ENCODE measurements at regions not wholly inside any gene's neighbourhood (a gene's known extent, or its start where the extent isn't known, plus 50 kb on each side); places are given as distances from the start of the nearest gene placed in this dataset.
"Not testable (repeated sequence)": the region's sequence is repeated elsewhere in the genome, so short reads cannot be mapped to it uniquely, and the experiment has no call there.

DNA sequence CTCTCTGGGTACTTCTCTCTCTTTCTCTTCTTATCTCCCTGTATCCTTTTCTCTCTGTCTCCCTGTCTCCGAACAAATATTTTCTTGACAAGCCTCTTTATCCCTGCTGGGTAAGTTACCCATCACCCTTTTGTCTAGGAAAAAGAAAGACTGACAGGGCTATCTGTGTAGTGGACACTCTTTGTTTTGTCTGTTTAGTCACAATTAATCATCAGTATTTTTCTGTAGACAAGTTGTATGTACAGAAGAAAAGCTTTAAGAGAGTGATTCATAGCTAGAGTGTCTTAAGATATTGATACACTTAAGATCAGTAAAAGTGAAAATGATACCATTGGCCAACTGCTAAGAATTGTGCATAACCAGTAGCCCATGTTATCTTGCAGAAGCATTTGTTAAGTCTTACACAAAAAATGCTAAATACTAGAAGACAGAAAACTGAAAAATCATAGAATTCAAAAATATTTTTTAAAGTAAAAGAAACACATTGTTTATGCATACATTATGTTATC is 1043.8 kb upstream of the EDIL3 start:
- no peak for DNase-seq

DNA sequence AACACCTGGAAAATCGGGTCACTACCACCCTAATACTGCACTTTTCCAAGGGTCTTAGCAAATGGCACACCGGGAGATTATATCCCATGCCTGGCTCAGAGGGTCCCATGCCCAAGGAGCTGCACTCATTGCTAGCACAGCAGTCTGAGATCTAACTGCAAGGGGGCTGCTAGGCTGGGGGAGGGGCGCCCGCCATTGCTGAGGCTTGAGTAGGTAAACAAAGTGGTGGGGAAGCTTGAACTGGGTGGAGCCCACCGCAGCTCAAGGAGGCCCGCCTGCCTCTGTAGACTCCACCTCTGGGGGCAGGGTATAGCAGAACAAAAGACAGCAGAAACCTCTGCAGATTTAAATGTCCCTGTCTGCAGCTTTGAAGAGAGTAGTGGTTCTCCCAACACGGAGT is 1047.0 kb upstream of the EDIL3 start:
- not testable (repeated sequence) for DNase-seq

DNA sequence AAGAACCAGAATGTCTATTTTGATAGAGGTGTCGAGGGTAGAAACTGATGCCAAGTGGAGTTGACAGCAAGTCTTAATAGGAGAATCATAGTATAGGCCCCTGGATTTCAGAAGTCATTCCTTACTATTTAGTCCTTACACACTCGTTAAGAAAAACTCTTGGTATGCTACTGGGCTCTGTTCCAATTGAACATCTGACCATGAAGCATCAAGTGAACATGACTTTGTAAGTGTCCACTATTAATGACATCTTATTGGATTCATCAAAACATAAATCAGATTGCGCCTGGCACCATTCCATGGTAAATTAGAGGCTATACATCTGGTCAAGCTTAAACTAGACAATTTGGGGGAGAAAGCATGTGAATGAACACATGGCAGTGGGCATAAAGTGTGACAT is 1056.5 kb upstream of the EDIL3 start:
- DNase-seq, result no peak

DNA sequence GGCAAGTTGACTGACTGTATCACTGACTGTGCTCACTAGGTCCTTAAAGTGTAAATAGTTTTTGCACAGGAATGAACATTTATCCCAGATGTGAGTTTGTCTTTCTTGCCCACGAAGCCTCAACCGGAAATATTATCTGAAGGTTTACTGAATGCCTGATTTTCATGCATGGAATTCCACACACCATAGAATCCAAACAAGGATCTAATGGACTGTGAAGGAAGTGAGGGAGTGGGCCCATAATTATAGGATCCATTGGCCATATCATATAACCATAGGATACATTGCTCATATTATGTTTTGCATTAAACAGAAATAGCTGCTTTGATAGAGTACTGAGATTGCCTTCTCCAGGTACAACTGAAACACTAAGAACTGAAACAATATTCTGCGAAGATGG is 1057.2 kb upstream of the EDIL3 start:
- DNase-seq, result no peak

DNA sequence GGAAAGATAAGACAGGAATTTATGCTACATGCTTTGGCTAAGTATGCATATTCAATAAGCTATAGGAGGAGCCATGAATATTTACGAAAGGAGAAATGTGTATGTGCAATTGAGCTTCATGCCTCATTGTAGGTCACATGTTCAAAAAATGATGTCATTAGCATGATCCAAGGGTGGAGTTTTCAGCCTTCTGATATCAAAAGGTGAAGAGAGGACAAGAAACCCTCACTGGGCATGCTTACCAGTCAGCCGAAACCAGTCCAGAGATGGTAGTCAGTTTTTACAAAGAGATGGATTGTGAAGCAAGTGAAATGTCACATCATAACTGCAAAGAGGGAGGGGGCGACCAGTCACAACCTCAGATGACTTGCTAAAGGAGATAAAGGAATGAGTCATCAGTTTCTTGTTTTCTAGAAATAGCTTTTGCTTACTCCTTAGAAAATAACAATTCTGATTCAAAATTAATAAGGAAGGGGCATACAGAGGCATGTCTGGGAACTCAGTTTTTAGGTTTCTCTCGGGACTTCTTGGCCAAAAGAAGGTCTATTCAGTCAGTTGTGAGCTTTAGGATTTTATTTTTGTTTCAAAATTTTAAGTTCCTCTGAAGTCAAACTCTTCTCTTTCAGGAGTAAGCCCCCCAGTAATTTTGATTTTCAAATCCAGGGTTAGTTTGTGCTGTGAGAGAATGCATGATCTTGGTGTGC is 1067.8 kb upstream of the EDIL3 start:
- no peak for DNase-seq

DNA sequence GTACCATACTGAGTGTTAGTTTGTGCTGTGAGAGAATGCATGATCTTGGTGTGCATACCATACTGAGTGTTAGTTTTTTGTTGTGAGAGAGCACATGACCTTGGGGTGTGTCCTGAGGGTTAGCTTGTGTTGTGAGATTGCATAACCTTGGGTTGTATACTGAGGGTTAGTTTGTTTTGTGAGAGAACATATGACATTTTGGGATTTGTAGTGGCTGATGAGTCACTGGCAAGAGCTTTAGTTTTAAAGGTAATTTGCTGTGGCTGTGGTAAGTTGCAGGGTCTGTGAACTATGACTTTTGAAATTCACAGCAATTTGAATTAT is 1068.3 kb upstream of the EDIL3 start:
- DNase-seq, result no peak

DNA sequence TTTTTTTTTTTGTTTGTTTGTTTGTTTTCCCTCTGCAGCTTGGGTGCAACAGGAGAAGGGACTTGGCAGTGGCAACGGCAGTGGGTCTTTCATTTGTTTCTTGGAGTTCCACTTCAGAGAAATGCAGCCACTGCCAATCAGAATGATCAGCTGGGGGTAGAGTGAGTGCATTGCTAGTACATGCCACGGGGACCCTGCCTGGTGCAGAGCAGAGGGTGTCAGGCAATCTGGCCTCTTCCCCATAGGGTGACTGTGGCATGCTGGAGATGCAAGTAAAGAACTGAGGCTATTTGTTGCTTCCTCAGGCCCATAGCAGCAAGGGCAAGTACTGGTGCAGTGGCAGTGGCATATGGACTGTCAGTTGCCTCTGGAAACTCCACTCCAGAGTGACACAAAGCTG is 1073.6 kb upstream of the EDIL3 start:
- DNase-seq, result no peak

DNA sequence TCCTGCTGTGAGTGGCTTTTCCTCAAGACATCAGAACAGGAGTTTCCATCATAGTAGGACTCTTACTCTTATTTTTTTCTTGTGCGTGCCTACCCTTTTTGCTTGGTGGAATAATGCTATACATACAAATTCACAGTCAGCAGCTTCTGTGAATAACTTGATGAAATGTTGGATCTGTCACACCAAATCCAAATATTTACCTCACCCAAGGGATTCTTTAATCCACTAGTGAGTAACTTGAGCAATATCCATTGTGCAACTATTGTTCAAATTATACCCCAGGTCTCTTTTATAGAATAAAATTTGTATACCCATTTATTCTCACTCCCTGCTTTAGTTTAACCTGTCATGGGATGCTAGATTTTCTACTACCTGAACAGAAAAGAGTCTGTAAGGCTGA is 1078.3 kb upstream of the EDIL3 start:
- no peak for DNase-seq

DNA sequence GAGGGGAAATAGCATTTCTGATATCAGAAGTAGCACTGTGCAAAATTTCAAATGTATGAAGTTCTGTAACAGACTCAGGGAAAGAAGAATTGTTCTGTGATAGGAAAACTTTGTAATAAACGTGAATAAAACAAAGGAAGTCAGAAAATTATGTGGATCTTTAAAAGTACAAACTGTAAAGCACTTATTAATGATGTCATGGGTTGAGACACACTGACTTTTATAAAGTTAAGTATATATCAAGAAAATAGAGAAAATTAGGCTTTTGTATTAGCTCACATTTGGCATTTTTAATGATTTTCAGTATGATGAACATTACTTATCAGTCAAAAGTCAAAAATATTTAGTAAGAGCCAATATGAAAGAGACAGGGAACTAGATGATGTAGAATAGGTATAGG is 1081.7 kb upstream of the EDIL3 start:
- DNase-seq, result no peak

DNA sequence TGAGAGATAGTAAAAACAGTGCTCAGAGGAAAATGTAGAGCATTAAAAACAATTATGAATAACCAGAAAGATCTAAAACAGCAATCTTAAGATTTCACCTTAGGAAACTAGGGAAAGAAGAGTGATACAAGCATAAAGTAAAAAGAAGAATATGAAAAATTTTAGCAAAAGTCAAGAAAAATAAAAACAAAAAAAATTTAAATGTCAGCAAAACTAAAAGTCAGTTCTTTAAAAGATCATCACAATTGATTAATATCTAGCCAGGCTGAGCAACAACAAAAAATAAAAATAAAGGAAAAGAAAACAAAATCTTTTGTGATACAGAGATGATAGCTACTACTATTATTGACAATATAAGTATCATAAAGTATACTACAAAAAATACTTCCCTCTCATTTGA is 1088.1 kb upstream of the EDIL3 start:
- DNase-seq, result no peak

DNA sequence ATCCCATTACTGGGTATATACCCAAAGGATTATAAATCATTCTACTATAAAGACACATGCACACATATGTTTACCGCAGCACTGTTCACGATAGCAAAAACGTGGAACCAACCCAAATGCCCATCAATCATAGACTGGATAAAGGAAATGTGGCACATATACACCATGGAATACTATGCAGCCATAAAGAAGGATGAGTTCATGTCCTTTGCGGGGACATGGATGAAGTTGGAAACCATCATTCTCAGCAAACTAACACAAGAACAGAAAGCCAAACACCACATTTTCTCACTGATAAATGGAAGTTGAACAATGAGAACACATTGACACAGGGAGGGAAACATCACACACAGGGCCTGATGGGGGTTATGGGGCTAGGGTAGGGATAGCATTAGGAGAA is 1090.5 kb upstream of the EDIL3 start:
- not testable (repeated sequence) for DNase-seq

DNA sequence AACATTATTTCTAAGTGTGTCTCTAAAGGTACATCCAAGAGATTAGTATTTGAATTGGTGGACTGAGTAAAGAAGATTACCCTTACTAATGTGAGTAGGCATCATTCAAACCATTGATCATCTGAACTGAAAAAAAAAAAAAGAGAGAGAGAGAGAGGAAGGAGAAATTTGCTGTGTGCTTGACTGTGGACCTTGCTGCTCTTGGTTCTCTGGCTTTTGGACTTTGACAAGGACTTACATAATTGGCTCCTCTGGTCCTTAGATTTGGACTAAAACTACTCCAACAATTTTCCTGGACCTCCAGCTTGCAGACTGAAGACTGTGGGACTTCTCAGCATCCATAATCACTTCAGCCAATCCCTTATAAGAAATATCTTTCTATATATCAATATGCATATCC is 1091.9 kb upstream of the EDIL3 start:
- DNase-seq, result no peak

DNA sequence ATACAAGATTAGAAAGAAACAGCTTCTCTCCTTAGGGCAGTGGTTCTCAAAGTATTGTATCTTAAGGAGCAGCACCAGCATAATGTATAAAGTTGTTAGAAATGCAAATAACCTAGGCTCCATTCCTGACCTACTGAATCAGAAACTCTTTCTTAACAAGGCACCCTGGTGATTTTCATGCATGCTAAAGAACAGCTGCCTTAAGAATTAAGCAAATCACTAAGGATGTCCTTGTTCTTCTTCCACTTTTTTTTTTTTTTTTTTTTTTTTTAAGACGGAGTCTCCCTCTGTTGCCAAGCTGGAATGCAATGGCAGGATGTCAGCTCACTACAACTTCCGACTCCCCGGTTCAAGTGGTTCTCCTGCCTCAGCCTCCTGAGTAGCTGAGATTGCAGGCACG is 1095.2 kb upstream of the EDIL3 start:
- DNase-seq, result no peak

DNA sequence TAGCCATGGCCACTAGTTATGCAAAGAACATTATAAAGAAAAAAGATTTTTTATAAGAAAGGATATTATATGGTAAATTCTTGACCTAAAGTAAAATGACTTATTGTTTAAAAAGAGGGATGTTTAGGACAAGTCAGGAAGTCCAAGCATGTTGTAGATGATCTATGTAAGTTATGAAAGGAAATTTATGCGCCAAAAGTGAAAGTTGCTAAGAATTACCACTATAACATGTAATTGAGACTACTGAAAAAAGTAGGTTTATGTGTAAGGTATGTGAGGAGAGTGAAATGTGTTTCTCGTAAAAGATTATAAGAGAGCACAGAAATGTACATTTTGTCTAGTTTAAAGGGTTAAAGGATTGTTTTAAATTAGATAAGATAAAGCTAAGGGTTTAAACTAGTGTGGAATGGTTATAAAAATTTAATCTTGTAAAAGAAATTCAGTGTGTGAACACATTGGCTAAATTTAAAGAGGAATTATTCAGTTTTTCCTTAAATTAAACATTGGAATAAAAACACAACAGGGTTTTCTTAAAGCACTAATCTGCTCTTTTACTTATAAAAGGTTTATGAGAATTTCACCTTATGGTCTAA is 1100.4 kb upstream of the EDIL3 start:
- no peak for DNase-seq

DNA sequence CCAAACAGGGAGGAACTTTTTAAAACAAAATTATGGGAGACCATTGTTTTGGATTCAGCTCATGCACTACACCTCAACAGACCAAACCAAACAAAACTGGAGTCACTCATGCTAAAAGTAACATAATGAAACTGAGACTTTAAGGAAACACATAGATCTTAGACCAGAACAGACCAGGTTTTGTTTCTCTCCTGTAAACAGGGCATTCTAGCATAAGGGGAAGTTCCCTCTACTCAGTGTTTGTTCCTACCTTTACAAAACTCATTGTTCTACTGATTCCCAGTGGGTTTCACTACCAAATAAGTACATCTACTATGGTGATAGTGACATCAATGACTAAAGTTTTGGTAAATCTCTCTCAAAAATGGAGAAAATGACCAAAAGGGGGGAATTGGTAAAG is 1103.6 kb upstream of the EDIL3 start:
- no peak for DNase-seq

DNA sequence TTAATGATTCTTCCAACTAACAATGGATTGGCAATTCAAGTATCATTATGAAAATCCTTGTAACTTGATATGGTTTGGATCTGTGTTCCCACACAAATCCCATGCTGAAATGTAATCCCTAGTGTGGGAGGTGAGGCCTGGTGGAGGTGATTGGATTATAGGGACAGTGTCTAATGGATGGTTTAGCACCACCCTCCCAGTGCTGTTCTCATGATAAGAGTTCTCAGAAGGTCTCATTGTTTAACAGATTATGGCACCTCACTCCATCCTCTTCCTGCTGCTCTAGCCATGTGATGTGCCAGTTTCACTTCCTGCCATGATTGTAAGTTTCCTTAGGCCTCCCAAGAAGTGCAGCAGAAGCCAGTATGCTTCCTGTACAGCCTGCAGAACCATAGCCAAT is 1116.2 kb upstream of the EDIL3 start:
- DNase-seq, result no peak

DNA sequence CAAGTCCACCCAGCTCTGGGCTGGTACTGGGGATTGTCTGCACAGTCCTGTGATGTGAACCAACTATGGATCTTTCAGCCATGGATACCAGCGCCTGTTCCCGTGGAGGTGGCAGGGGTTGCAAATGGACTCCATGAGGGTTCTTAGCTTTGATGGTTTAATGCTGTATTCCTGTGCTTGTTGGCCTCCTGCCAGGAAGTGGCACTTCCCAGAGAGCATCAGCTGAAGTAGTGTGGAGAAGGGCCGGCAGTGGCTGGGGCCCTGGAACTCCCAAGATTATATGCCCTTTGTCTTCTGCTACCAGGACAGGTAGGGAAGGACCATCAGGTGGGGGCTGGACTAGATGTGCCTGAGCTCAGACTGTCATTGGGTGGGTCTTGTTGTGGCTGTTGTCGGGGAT is 1104.8 kb upstream of the COX7C start:
- DNase-seq, result no peak

DNA sequence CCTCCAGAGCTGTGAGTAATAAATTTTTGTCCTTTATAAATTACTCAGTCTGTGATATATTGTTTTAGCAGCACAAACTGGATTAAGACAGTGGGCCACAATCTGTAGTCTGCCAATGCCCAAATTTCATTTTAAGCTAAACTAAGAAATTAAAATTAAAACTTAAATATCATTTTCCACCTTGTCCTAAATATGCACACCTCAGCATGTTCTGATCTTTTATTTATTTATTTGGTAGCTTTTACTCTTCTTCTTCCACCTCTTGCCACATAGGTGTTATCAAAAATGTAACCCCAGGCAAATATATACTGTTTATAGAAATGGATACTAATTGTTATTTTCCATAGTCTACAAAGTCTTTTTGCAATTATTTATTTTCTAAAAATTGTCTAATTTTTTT is 1102.2 kb upstream of the COX7C start:
- DNase-seq, result no peak

DNA sequence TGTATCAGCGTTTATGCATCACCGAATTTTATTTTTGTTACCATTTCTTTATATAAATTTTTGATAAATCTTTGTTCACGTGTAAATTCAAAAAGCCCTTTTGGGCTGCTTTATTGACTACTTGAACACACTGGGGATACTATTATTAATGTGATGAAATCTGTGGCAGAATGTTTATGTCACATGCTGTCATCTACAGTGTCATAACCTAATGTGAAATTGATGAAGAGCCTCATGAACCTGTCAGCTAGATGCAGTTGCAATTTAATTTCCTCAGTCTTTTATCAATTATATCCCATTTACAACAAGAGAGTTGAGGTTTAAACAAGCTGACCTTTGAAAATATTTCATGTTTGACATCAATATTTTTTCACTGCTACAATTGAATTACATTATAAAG is 1100.4 kb upstream of the COX7C start:
- DNase-seq, result no peak

DNA sequence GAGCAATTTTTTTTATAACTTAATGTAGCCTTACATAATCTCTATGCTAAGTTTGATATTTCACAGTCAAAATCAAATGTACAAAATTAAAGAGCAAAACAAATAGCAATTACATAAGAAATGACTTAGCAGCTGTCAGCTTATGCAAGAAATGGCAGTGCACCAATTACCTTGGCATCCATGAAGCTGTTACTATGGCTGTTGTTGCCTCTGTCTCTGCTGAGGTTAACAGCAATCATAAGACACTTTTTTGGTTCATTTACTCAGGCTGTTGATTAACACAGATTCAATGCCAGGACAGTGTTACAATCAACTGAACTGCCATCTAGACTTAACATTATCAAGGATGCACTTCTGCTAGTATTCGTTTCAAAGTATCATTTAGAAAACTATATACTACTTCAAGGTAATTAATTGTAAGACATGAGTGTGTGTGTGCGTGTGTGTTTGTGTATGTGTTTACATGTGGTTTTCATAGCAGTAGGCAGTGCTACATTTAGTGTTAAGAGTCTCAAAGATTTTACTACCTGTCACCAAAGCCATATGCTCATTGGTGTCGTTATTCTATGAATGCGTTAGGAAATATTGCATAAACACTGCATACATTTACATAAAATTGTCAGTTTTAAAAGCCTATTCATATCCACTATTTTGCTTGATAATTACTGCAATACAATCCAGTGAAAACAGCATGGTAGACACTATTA is 1084.2 kb upstream of the COX7C start:
- peak; percentile 87 for DNase-seq

DNA sequence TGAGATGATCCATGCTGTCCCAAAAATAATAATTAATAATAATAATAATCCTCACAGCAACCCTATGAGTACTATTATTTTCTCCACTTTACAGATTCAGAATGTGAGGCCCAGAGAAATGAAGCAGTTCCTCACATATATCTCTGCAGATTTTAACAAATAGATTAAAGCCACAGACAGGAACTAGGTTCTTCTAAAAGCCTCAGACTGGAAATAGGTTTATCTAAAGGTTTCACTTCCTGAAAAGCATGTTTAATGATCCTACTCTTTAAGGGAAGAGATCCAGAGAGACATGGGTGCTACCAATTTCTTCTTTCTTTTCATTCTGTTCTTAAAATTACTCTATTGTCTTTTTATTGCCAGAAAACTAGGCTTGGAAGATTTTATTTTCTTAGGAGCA is 1079.4 kb upstream of the COX7C start:
- no peak for DNase-seq

DNA sequence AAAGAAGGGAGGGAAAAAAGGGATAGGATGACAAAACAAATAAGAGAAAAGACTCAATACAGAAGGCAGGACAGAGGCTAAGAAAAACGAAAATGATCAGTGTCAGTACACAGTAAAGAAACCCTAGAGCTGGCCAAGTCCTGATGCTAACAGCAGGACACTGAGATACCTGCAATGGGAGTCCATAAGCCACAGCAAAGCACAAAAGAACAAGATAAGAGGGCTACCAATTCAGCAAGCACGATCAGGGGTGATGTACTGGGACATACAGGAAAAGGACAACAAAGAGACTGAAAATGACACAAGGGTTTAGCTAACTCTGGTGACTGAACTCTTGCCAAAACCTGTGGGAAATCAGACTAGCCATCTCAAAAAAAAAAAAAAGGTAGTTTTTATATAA is 1072.6 kb upstream of the COX7C start:
- no peak for DNase-seq

DNA sequence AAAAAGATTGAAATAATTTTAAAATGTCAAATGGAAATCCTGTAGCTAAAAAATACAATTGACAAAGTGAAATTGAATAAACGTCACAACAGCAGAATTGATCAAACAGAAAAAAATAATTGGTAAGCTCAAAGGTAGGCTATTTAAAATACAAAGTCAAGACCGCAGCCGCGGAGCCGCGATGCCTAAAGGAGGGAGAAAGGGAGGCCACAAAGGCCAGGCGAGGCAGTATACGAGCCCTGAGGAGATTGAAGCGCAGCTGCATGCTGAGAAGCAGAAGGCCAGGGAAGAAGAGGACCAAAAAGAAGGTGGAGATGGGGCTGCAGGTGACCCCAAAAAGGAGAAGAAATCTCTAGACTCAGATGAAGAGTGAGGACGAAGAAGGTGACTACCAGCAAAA is 1068.5 kb upstream of the COX7C start:
- no peak for DNase-seq

DNA sequence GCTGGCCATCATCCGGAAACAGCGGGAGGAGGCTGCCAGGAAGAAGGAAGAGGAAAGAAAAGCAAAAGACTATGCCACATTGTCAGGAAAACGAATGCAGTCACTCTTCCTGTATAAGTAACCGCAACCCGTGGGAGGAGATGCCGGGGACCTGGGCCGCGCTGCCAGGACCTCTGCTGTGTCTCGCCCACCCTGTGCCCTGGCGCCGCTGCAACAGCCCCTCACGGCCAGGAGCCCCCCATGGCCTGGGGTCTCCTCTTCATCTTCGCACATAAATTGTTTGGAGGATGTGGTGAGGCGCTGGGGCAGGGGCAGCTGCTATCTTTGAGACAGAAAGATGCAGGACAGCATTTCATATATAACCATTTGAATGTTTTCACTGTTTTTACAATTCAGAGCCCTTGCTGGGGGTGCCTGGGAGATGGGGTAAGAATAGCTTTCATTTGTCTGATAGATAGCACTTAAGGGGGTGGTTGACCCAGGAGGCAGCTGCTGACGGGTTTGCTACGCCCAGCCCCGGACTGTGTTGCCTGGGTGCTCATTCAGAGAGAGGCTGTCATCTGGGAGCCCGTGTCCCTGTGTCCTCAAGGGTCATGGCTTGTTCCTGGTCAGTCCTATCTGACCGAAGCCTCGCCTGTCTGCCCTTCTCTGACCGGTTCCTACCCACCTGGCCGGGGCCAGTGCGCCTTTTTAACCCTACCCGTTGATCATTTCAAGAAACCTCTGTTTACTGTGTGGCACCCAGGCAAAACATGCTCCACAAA is 1067.7 kb upstream of the COX7C start:
- DNase-seq, result no peak

Measured in NCI-H1694 treated with DMSO at 0.1 percent for 48 hours (cell line).